Peyer's patch (tissue), 4 donors: ENCODE measurements at regions not wholly inside any gene's neighbourhood (a gene's known extent, or its start where the extent isn't known, plus 50 kb on each side); places are given as distances from the start of the nearest gene placed in this dataset.

Experiments used
- DNase-seq, 3 donors: peaks; one replicate each; pipeline ENCODE4 v3.0.0-alpha.2; 2017 to 2019
- H3K27ac ChIP-seq, 4 donors: fragments of 200-600 bp; sonication (generic); one replicate each; pipeline ENCODE4 v1.5.1; 2016 to 2019
- H3K27me3 ChIP-seq, 2 donors: fragments of 200-600 bp; sonication (generic); one replicate each; pipeline ENCODE4 v1.5.1; 2019
- H3K36me3 ChIP-seq, 3 donors: fragments of 200-600 bp; sonication (generic); one replicate each; pipeline ENCODE4 v1.5.1; 2016 to 2019
- H3K4me1 ChIP-seq, 4 donors: fragments of 200-600 bp; sonication (generic); one replicate each; pipeline ENCODE4 v1.5.1; 2016 to 2019
- H3K4me3 ChIP-seq, 4 donors: fragments of 200-600 bp; sonication (generic); 1 replicate in 3 of 4; 2 replicates in 1 of 4; pipeline ENCODE4 v1.5.1; 2016 to 2019; ENCODE audit warnings: mild to moderate bottlenecking in 1 of 4
- H3K9me3 ChIP-seq, 4 donors: fragments of 200-600 bp; sonication (generic); one replicate each; pipeline ENCODE4 v1.5.1; 2016 to 2019; ENCODE audit warnings: mild to moderate bottlenecking in 1 of 4
- POLR2A ChIP-seq, 2 donors: fragments of 450-650 bp; IDR thresholded peaks; one replicate each; pipeline ENCODE4 v1.5.1; 2017; ENCODE audit warnings: antibody characterized with exemption in 2 of 2, mild to moderate bottlenecking in 2 of 2, moderate library complexity in 2 of 2
- TF ChIP-seq, protein P1 (sequence below), 6 experiments: fragments of 450-650 bp in 4 of 6; fragments of 200-600 bp in 2 of 6; sonication (generic) in 1 of 6; IDR thresholded peaks; one replicate each; pipeline ENCODE4 v1.5.1; 2017 to 2019; ENCODE audit warnings: antibody characterized with exemption in 6 of 6, mild to moderate bottlenecking in 3 of 6, moderate library complexity in 1 of 6

DNA sequence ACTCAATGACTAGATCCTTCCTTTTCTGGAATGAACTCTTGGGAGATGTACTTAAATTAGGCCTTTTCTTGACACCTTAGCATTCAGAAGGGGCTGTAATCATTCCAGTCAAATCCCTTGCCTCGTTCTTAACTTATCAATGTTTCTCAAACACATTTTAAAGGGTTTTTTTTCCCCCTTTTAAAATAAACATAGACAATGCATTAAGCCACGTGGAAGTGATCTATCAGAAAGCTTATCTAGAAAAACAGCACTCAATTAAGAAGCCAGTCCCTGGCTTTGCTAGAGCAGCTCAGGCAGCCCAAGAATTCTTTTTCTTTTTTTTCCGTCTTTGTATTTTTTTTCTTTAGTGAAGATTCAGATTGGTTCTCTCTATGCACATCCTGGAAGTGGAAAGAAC lies 118.2 kb downstream of the PCDH7 start:
- no peak for DNase-seq
- H3K4me1 ChIP-seq: peaks cover 0 to 6% (median 0%) of the 10 kb centered on the region in 4 donors
- no peak overlapping the region for H3K4me3 ChIP-seq
- no peak overlapping the region for H3K27ac ChIP-seq
- no peaks in the 10 kb centered on the region for H3K27me3 ChIP-seq
- H3K36me3 ChIP-seq: no peaks in the 10 kb centered on the region
- TF ChIP-seq POLR2A (IDR thresholded peaks at IDR 0.05): no peak
- TF ChIP-seq, protein P1, sequence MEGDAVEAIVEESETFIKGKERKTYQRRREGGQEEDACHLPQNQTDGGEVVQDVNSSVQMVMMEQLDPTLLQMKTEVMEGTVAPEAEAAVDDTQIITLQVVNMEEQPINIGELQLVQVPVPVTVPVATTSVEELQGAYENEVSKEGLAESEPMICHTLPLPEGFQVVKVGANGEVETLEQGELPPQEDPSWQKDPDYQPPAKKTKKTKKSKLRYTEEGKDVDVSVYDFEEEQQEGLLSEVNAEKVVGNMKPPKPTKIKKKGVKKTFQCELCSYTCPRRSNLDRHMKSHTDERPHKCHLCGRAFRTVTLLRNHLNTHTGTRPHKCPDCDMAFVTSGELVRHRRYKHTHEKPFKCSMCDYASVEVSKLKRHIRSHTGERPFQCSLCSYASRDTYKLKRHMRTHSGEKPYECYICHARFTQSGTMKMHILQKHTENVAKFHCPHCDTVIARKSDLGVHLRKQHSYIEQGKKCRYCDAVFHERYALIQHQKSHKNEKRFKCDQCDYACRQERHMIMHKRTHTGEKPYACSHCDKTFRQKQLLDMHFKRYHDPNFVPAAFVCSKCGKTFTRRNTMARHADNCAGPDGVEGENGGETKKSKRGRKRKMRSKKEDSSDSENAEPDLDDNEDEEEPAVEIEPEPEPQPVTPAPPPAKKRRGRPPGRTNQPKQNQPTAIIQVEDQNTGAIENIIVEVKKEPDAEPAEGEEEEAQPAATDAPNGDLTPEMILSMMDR (IDR thresholded peaks at IDR 0.05): no peak
- H3K9me3 ChIP-seq: no peaks in the 10 kb centered on the region

DNA sequence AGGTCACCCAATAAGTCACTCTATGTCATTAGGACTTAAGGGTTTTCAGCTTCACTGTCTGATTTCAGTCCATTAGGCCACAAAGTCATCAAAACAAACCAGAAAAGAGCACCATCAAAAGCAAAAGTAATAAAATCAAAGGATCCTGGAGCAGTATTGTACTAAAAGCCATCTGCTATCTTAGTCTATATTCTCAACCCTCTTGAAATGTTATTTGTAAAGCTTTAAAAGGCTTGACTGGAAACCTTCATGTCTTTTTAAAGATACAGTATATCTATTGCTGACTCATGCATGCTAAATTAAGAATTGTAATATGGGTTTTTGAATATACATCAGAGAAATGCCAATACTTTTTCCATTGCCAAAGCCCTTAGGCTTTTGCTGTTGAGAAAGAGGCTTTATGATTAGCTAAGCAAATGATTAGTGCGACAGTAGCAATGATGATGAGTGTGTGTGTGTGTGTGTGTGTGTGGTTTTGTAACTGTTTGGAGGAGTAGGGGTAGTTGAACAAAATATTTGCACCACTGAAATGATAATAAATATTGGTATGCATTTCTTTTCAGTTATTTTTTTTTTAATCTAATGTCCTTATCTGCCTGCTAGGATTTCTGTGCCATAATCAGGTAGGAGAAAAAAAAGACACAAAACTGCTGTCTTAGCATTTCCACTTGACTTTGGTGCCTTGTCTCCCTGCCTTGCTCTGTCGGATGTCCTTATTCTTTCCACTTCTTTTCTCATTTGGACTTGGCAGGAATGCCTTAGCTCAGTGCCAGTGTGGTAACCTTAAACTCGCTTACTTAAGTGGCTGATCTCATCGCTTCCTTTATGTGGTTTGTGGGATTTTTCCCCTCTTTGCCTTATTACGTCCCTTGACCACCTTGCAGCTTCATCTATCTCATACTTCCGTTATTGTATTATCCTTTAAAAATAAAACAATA lies 119.7 kb downstream of the PCDH7 start:
- no peaks in the 10 kb centered on the region for H3K36me3 ChIP-seq
- H3K4me1 ChIP-seq: peaks cover 0 to 6% (median 0%) of the 10 kb centered on the region in 4 donors
- no peak overlapping the region for H3K4me3 ChIP-seq
- no peak for DNase-seq
- H3K27ac ChIP-seq: no peak overlapping the region
- no peaks in the 10 kb centered on the region for H3K27me3 ChIP-seq
- TF ChIP-seq, protein P1 (IDR thresholded peaks at IDR 0.05): no peak
- no peak for TF ChIP-seq POLR2A (IDR thresholded peaks at IDR 0.05)
- no peaks in the 10 kb centered on the region for H3K9me3 ChIP-seq

DNA sequence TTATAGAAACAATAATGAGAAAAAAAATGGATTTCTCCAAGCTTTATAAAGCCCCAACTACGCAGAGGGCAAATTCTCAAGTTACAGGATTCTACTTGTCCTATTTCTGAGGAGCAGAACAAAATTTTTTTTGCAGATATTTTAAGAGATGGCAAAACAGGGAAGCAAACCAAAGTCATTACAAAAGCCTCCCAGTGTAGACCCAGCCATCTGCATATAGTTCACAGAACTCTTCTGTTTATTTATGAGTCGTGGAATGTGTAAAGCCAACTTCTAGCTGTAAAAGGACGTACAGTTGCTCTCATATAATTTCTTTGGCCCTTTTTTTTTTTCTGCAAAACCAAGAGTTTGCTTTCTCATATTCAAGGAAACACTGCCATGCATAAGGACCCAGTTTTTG lies 120.4 kb downstream of the PCDH7 start:
- H3K36me3 ChIP-seq: no peaks in the 10 kb centered on the region
- no peak overlapping the region for H3K4me3 ChIP-seq
- H3K4me1 ChIP-seq: peaks cover 0 to 3% (median 0%) of the 10 kb centered on the region in 4 donors
- H3K27ac ChIP-seq: no peak overlapping the region
- TF ChIP-seq, protein P1 (IDR thresholded peaks at IDR 0.05): no peak
- TF ChIP-seq POLR2A (IDR thresholded peaks at IDR 0.05): no peak
- H3K27me3 ChIP-seq: no peaks in the 10 kb centered on the region
- no peak for DNase-seq
- no peaks in the 10 kb centered on the region for H3K9me3 ChIP-seq

DNA sequence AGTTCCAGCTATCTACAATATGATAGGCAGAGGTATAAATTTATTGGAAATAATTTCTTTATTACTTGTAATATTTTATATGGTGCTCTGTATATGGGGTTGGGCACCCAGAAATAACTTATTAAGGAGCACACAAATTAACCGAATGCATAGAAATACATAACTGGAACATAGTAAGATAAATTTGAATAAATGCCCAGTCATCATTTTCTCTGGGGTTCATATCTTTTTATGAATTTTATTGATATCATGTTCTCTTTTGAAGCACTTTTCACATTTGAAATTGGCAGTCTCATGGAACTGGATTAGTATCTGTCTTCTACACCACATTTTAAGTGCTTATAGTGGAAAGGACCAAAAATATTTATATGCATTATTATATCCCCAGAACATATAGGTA lies 122.0 kb downstream of the PCDH7 start:
- H3K27me3 ChIP-seq: no peaks in the 10 kb centered on the region
- H3K36me3 ChIP-seq: no peaks in the 10 kb centered on the region
- H3K9me3 ChIP-seq: no peaks in the 10 kb centered on the region
- DNase-seq: no peak
- TF ChIP-seq POLR2A (IDR thresholded peaks at IDR 0.05): no peak
- TF ChIP-seq, protein P1 (IDR thresholded peaks at IDR 0.05): no peak
- H3K27ac ChIP-seq: no peak overlapping the region
- H3K4me1 ChIP-seq: no peaks in the 10 kb centered on the region
- no peak overlapping the region for H3K4me3 ChIP-seq

DNA sequence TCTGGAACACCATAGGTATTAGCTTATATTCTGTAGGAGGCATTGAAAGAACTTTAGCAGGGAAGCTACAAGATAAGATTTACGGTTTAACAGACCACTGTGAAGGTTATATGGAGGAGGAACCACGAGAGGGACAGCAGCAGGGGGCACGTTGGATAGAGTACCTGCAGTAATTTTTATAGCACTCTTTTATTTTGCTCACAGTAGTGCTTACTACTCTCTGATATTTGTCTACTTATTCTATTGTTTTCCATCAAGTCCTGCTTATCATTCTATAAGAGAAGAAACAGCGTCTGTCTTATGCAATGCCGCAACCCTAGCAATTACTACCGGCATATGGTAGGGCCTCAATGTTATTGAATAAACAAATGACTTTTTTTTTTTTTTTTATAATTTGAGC lies 122.5 kb downstream of the PCDH7 start:
- Histone ChIP-seq H3K36me3 (no peaks in the 10 kb centered on the region), H3K27me3 (no peaks in the 10 kb centered on the region), H3K4me1 (no peaks in the 10 kb centered on the region), H3K9me3 (no peaks in the 10 kb centered on the region), H3K27ac (no peak overlapping the region), H3K4me3 (no peak overlapping the region)
- TF ChIP-seq POLR2A (IDR thresholded peaks at IDR 0.05): no peak
- TF ChIP-seq, protein P1 (IDR thresholded peaks at IDR 0.05): no peak
- no peak for DNase-seq
